K562 (cell line): ENCODE measurements at regions not wholly inside any gene's neighbourhood (a gene's known extent, or its start where the extent isn't known, plus 50 kb on each side); places are given as distances from the start of the nearest gene placed in this dataset.

Source experiments
- BRF1 ChIP-seq: IDR thresholded peaks from 3 replicates; pipeline ENCODE4 v1.6.1; 2011; ENCODE audit warnings: borderline replicate concordance, mild to moderate bottlenecking; ENCODE audit not compliant: insufficient read length; ENCODE audit errors: extremely low read depth
- ETS2 ChIP-seq: IDR thresholded peaks from 2 replicates; pipeline ENCODE4 v1.6.1; 2016; ENCODE audit warnings: borderline replicate concordance, missing genetic modification characterization, mild to moderate bottlenecking, moderate library complexity, missing compliant biosample characterization; ENCODE audit not compliant: poor library complexity, severe bottlenecking
- JUN ChIP-seq, 2 experiments: sonication (generic) in 1 of 2; formaldehyde crosslinking in 1 of 2; IDR thresholded peaks; 2 replicates each; pipeline versions ENCODE4 v1.6.1 to v1.8.0; 2012 to 2022; ENCODE audit warnings: borderline replicate concordance in 2 of 2, mild to moderate bottlenecking in 2 of 2, improper control_type of control experiment in 1 of 2, low read depth in 1 of 2, low read length in 1 of 2, missing genetic modification reagents in 1 of 2
- MED1 ChIP-seq: sonication (generic); formaldehyde crosslinking; IDR thresholded peaks from 2 replicates; pipeline ENCODE4 v1.8.1; 2023; ENCODE audit warnings: missing genetic modification reagents, borderline replicate concordance
- POLR2AphosphoS5 ChIP-seq: IDR thresholded peaks from 2 replicates; pipeline ENCODE4 v1.6.1; 2011; ENCODE audit warnings: mild to moderate bottlenecking, low read depth, low read length, moderate library complexity; ENCODE audit not compliant: control insufficient read depth, insufficient read depth
- REST ChIP-seq, 2 experiments: fragments of 450-650 bp; formaldehyde crosslinking in 1 of 2; IDR thresholded peaks; 2 replicates each; pipeline versions ENCODE4 v1.4.0 to v1.6.1; 2014 to 2020; ENCODE audit warnings: mild to moderate bottlenecking in 2 of 2, borderline replicate concordance in 1 of 2, low read depth in 1 of 2
- USF2 ChIP-seq: sonication (generic); formaldehyde crosslinking; IDR thresholded peaks from 2 replicates; pipeline ENCODE4 v1.5.0; 2020; ENCODE audit warnings: missing genetic modification reagents
- ZBTB11 ChIP-seq, 3 experiments: fragments of 200-800 bp in 1 of 3; fragments of 250-450 bp in 1 of 3; fragments of 450-650 bp in 1 of 3; sonication (Bioruptor Pico) in 1 of 3; sonication (Bioruptor generic) in 1 of 3; formaldehyde crosslinking in 1 of 3; IDR thresholded peaks; 2 replicates each; pipeline versions ENCODE4 v1.6.1 to v1.8.0; 2016 to 2022; ENCODE audit warnings: mild to moderate bottlenecking in 2 of 3, missing genetic modification characterization in 2 of 3, missing compliant biosample characterization in 1 of 3, moderate library complexity in 1 of 3
- ZBTB7A ChIP-seq: IDR thresholded peaks from 2 replicates; pipeline ENCODE4 v1.6.1; 2011; ENCODE audit warnings: low read depth, mild to moderate bottlenecking, low read length, moderate library complexity, borderline replicate concordance; ENCODE audit not compliant: control insufficient read depth
- ZNF431 ChIP-seq: sonication (generic); formaldehyde crosslinking; IDR thresholded peaks from 2 replicates; pipeline ENCODE4 v1.8.0; 2022; ENCODE audit warnings: mild to moderate bottlenecking, missing genetic modification reagents
- TF ChIP-seq, protein P1 (sequence below): fragments of 250-450 bp; sonication (Bioruptor Pico); IDR thresholded peaks from 2 replicates; pipeline ENCODE4 v1.4.0; 2020; ENCODE audit warnings: mild to moderate bottlenecking, moderate library complexity
- TF ChIP-seq, protein P2 (sequence below), 3 experiments: IDR thresholded peaks in 2 of 3; conservative IDR thresholded peaks in 1 of 3; 2 replicates each; pipeline ENCODE4 v1.5.1; 2011 to 2012; ENCODE audit warnings: low read length in 3 of 3, mild to moderate bottlenecking in 3 of 3, control low read depth in 2 of 3, improper control_type of control experiment in 1 of 3, inconsistent platforms in 1 of 3, low read depth in 1 of 3, mixed read lengths in 1 of 3, moderate library complexity in 1 of 3; ENCODE audit not compliant: insufficient read depth in 2 of 3
- TF ChIP-seq, protein P3 (sequence below): sonication (generic); formaldehyde crosslinking; IDR thresholded peaks from 2 replicates; pipeline ENCODE4 v1.8.1; 2023; ENCODE audit warnings: mild to moderate bottlenecking, missing genetic modification reagents, moderate library complexity

GRCh38 chr11:116653206-116653605 lies 119.6 kb downstream of the BUD13 start:
- TF ChIP-seq ZBTB7A (no peak), BRF1 (no peak), USF2 (CRISPR knock-in tag) (no peak), ZNF431 (no peak), ETS2 (no peak), MED1 (CRISPR knock-in tag) (no peak), ZBTB11 (CRISPR knock-in tag; IDR thresholded peaks at IDR 0.05) (no peak), JUN (IDR thresholded peaks at IDR 0.05; ENCODE audit: borderline replicate concordance, low read depth, low read length) (no peak), JUN (CRISPR knock-in tag; IDR thresholded peaks at IDR 0.05; ENCODE audit: borderline replicate concordance) (no peak), POLR2AphosphoS5 (no peak), REST (IDR thresholded peaks at IDR 0.05; ENCODE audit: borderline replicate concordance) (no peak), REST (CRISPR knock-in tag; IDR thresholded peaks at IDR 0.05; ENCODE audit: low read depth) (no peak)
- TF ChIP-seq, protein P1, sequence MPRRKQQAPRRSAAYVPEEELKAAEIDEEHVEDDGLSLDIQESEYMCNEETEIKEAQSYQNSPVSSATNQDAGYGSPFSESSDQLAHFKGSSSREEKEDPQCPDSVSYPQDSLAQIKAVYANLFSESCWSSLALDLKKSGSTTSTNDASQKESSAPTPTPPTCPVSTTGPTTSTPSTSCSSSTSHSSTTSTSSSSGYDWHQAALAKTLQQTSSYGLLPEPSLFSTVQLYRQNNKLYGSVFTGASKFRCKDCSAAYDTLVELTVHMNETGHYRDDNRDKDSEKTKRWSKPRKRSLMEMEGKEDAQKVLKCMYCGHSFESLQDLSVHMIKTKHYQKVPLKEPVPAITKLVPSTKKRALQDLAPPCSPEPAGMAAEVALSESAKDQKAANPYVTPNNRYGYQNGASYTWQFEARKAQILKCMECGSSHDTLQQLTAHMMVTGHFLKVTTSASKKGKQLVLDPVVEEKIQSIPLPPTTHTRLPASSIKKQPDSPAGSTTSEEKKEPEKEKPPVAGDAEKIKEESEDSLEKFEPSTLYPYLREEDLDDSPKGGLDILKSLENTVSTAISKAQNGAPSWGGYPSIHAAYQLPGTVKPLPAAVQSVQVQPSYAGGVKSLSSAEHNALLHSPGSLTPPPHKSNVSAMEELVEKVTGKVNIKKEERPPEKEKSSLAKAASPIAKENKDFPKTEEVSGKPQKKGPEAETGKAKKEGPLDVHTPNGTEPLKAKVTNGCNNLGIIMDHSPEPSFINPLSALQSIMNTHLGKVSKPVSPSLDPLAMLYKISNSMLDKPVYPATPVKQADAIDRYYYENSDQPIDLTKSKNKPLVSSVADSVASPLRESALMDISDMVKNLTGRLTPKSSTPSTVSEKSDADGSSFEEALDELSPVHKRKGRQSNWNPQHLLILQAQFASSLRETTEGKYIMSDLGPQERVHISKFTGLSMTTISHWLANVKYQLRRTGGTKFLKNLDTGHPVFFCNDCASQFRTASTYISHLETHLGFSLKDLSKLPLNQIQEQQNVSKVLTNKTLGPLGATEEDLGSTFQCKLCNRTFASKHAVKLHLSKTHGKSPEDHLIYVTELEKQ (CRISPR knock-in tag), result no peak
- TF ChIP-seq, protein P2, sequence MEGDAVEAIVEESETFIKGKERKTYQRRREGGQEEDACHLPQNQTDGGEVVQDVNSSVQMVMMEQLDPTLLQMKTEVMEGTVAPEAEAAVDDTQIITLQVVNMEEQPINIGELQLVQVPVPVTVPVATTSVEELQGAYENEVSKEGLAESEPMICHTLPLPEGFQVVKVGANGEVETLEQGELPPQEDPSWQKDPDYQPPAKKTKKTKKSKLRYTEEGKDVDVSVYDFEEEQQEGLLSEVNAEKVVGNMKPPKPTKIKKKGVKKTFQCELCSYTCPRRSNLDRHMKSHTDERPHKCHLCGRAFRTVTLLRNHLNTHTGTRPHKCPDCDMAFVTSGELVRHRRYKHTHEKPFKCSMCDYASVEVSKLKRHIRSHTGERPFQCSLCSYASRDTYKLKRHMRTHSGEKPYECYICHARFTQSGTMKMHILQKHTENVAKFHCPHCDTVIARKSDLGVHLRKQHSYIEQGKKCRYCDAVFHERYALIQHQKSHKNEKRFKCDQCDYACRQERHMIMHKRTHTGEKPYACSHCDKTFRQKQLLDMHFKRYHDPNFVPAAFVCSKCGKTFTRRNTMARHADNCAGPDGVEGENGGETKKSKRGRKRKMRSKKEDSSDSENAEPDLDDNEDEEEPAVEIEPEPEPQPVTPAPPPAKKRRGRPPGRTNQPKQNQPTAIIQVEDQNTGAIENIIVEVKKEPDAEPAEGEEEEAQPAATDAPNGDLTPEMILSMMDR (IDR thresholded peaks at IDR 0.05 in 2 of 3, conservative IDR thresholded peaks at IDR 0.05 in 1 of 3; ENCODE audit: insufficient read depth in 2 of 3, low read depth in 1 of 3, low read length in 3 of 3), result no peak
- TF ChIP-seq, protein P3, sequence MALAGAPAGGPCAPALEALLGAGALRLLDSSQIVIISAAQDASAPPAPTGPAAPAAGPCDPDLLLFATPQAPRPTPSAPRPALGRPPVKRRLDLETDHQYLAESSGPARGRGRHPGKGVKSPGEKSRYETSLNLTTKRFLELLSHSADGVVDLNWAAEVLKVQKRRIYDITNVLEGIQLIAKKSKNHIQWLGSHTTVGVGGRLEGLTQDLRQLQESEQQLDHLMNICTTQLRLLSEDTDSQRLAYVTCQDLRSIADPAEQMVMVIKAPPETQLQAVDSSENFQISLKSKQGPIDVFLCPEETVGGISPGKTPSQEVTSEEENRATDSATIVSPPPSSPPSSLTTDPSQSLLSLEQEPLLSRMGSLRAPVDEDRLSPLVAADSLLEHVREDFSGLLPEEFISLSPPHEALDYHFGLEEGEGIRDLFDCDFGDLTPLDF, result no peak
